ENCODE measurements at regions not wholly inside any gene's neighbourhood (a gene's known extent, or its start where the extent isn't known, plus 50 kb on each side); places are given as distances from the start of the nearest gene placed in this dataset.

DNA sequence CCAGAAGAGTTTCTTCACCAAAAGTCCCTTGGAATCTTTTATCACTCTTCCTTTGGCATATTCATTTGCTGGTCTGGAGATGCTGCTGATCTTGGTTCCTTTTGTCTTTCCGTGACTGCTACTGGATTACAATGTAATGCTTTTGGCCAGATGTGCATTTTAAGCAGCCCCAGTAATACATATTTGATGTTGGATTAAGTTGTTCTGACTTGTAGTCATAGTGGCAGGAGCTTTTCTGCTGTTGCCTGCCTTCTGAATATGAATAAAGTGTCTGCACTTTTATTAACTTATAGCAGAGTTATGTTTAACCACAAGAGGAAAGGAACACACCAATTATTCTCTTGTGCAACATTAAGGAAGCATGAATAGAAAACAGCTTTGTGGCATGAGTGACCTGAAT, 360.0 kb upstream of the DDI1 start:
- H3K27ac ChIP-seq, result no peak overlapping the region
- TF ChIP-seq, protein P1, sequence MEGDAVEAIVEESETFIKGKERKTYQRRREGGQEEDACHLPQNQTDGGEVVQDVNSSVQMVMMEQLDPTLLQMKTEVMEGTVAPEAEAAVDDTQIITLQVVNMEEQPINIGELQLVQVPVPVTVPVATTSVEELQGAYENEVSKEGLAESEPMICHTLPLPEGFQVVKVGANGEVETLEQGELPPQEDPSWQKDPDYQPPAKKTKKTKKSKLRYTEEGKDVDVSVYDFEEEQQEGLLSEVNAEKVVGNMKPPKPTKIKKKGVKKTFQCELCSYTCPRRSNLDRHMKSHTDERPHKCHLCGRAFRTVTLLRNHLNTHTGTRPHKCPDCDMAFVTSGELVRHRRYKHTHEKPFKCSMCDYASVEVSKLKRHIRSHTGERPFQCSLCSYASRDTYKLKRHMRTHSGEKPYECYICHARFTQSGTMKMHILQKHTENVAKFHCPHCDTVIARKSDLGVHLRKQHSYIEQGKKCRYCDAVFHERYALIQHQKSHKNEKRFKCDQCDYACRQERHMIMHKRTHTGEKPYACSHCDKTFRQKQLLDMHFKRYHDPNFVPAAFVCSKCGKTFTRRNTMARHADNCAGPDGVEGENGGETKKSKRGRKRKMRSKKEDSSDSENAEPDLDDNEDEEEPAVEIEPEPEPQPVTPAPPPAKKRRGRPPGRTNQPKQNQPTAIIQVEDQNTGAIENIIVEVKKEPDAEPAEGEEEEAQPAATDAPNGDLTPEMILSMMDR (IDR thresholded peaks at IDR 0.05), result no peak
- DNase-seq (ENCODE audit: low spot score), result no peak
- no peak overlapping the region for H3K4me3 ChIP-seq

DNA sequence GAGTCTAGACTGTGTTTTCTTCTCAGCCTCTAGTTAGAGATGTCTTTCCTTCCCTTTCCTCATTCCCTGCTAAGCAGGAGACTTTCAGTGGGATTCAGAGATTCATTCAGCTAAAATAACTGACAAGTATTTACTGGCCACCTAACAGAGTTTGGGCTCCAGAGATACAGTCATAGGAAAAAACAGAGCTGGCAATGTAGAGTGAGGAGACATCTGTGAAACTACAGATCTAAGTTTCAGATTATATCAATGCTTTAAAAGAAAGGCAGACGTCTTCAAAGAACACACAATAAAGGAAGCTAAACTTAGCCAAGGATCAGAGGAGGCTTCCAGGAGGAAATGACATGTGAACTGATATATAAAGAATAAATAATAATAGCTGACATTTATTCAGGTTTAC, 355.6 kb upstream of the DDI1 start:
- TF ChIP-seq, protein P1 (IDR thresholded peaks at IDR 0.05), result no peak

DNA sequence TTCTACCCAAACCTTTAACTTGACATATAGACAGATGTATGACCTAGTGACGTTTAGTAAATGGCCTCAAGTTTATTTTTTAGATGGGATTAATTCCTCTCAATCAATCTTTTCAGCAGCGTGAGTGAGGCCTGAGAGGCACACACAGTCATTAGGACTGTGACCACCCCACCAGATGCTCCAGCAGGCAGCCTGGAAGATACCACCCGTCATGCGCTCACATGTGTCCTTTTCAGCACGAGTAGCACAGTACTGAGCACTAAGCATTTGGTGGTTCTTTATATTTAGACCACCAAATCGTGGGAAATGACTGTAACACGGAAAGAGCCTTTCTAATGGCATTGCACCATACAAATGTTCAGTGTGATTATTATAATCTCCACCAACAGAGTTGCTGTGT, 354.6 kb upstream of the DDI1 start:
- no peak for DNase-seq (ENCODE audit: low spot score)

More for the DNA sequence above, 355.6 kb upstream of the DDI1 start:
- H3K27ac ChIP-seq, result no peak overlapping the region
- no peak overlapping the region for H3K4me3 ChIP-seq
- no peak for DNase-seq (ENCODE audit: low spot score)

DNA sequence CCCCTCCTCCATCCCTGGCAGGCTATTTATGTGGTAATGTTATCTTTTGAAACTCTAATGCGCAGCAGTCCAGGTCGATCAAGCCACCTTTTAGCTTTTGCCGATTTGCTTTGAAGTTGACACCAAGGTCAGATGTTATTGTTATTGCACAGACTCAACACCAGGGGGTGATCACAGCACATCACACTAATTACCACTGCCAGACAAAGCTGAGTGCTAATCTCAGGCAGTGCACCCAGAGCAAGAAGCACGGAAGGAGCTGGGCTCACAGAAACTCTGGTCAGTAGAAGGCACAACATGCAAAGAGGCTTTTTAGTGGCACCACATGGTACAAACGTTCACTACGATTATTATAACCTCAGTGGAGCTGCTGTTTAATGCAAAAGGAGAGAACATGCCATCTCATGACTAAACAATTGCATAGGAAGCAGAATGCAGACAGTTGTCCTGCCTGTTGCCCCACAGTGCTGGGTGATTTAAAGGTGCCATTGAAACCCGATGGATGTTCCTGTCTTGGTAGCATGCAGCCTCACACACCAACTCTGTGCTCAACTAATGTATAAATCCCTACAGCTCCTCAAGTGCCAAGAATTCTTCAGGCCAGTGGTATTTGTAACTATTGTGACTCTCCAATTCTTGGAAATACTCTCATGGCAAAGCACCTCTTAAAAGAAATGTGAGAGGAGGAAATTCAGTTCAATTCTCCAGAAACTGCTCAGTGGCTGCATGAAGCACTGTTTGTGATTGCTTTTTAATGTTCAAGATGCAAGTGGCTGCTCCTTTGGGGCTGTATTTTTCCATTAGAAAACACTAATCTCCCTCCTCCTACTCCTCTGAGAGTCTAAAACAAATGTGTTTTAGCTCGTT, 353.9 kb upstream of the DDI1 start:
- H3K27ac ChIP-seq, result peak overlapping the region in 1 of 2 donors; percentile 61
- TF ChIP-seq, protein P1 (IDR thresholded peaks at IDR 0.05), result peak; percentile 82
- peak; percentile 76 for DNase-seq (ENCODE audit: low spot score)
- peak overlapping the region; percentile 50 for H3K4me3 ChIP-seq

More for the DNA sequence above, 354.6 kb upstream of the DDI1 start:
- H3K27ac ChIP-seq, result no peak overlapping the region
- H3K4me3 ChIP-seq, result peak overlapping the region; percentile 50
- TF ChIP-seq, protein P1 (IDR thresholded peaks at IDR 0.05), result no peak

DNA sequence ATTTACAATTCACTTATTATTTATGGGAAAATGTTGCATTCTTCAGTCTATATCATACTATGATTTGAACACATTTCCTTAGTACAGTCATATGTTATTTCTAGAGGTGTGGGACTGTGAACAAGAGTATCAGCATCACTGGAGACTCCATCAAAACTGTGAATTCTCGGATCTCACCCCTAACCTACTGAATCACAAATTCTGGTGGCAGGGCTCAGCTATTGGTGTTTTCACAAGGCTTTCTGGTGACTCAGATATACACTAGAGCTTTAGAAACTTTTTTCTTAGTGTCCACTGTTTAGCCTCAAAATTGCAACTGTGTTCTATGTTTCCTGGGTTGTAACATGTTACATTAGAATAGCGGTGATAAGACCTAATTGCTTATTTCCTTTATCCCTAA, 352.9 kb upstream of the DDI1 start:
- Histone ChIP-seq H3K4me3 (no peak overlapping the region), H3K27ac (no peak overlapping the region)
- DNase-seq (ENCODE audit: low spot score), result no peak
- TF ChIP-seq, protein P1 (IDR thresholded peaks at IDR 0.05), result no peak

DNA sequence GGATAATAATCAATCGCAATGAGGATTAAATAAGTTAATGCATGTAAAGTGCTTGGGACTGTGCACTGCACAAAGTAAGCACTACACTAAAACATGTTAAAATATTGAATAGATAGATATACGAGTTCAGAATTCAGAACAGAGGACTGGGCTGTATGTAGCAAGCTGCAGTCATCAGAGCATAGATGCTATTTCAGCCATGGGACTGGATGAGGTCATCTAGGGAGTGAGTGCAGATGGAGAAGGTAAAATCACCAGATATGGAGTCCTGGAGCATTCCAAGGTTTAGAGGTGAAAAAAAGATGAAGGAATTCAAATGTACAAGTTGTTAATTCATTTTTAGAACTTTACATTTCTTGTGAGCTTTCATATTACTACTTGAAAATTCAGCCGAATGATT, 347.5 kb upstream of the DDI1 start:
- H3K4me3 ChIP-seq, result no peak overlapping the region
- DNase-seq (ENCODE audit: low spot score), result no peak
- H3K27ac ChIP-seq, result no peak overlapping the region
- TF ChIP-seq, protein P1 (IDR thresholded peaks at IDR 0.05), result no peak

DNA sequence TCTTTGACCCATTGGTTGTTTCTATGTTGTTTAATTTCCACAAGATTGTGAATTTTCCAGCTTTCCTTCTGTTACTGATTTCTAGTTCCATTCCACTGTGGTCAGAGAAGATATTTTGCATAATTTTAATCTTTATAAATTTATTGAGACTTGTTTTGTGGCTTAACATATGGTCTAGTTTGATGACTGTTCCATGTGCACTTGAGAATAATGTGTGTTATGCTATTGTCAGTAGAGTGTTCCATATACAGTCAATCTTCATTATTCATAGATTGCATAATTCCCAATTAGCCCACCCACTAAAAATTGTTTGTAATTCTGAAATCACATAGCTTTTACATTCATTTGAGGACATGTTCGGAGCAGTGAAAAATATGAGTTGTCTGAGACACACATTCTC, 346.1 kb upstream of the DDI1 start:
- H3K4me3 ChIP-seq, result no peak overlapping the region
- no peak overlapping the region for H3K27ac ChIP-seq
- no peak for DNase-seq (ENCODE audit: low spot score)
- TF ChIP-seq, protein P1 (IDR thresholded peaks at IDR 0.05), result no peak
